ENCODE measurements at regions not wholly inside any gene's neighbourhood (a gene's known extent, or its start where the extent isn't known, plus 50 kb on each side); places are given as distances from the start of the nearest gene placed in this dataset.
"Not testable (repeated sequence)": the region's sequence is repeated elsewhere in the genome, so short reads cannot be mapped to it uniquely, and the experiment has no call there.

DNA sequence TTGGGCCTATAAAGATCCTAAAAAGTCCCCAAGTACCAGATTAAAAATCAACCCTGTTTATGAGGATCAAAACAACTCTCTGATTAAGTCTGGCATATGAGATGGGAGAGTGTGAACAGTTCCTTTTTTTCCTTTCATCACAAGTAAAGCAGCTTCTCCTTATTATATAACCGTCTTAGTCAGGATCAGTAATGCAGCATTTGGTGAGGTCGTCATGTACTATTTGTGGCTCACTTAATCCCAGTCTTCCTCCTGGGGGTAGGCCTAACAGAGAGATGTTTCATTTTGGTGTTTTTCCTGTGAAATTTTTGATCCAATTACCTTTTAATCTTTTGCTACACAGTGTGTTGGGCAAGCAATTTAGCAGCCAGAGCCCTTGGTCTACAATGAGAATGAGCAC is 333.1 kb upstream of the KCNMB2 start:
- TF ChIP-seq, protein P1, sequence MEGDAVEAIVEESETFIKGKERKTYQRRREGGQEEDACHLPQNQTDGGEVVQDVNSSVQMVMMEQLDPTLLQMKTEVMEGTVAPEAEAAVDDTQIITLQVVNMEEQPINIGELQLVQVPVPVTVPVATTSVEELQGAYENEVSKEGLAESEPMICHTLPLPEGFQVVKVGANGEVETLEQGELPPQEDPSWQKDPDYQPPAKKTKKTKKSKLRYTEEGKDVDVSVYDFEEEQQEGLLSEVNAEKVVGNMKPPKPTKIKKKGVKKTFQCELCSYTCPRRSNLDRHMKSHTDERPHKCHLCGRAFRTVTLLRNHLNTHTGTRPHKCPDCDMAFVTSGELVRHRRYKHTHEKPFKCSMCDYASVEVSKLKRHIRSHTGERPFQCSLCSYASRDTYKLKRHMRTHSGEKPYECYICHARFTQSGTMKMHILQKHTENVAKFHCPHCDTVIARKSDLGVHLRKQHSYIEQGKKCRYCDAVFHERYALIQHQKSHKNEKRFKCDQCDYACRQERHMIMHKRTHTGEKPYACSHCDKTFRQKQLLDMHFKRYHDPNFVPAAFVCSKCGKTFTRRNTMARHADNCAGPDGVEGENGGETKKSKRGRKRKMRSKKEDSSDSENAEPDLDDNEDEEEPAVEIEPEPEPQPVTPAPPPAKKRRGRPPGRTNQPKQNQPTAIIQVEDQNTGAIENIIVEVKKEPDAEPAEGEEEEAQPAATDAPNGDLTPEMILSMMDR (conservative IDR thresholded peaks at IDR 0.05; ENCODE audit: low read length): no peak
- no peak overlapping the region for H3K4me3 ChIP-seq (ENCODE audit: low read length)
- DNase-seq (ENCODE audit: low read depth): peak; percentile 52

DNA sequence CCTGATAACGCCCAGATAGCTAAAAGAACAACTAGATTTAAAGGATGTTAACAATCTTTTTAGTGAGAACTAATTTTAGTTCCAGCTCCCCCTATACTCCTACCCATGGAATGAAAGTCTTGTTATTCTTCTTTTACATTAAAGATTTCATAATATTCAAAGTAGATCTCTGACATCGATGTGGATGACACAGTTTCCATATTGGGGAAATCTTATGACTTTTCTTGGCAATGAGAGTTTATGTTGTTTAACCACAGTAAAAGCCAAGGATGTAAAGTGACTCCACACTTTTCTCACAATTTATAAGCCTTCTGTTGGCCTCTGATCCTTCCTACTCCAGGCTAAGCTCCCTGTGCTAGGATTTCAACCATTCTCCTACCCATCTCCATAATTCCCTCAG is 332.6 kb upstream of the KCNMB2 start:
- peak; percentile 22 for DNase-seq (ENCODE audit: low read depth)
- no peak overlapping the region for H3K4me3 ChIP-seq (ENCODE audit: low read length)
- TF ChIP-seq, protein P1 (conservative IDR thresholded peaks at IDR 0.05; ENCODE audit: low read length): 0 out of 2 replicates have a peak, but pooled peaks have one; percentile 1

DNA sequence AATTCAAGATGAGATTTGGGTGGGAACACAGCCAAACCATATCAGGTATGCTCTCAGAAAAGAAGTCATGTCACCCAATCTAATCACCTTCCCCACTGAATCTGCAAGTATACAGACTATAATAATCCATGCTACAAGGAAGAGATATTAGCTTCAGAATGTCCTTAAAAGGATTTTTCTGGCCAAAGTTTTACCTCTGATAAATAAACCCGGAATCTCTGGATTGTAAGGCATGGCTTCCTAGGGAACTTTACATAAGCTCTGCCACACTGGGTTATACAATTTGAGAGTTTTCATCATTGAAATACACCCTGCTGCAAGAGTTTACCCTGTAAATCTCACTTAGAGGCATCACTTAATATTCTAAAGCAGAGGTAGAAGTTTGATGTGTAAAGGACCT is 330.5 kb upstream of the KCNMB2 start:
- H3K4me3 ChIP-seq (ENCODE audit: low read length): no peak overlapping the region
- peak; percentile 80 for DNase-seq (ENCODE audit: low read depth)
- TF ChIP-seq, protein P1 (conservative IDR thresholded peaks at IDR 0.05; ENCODE audit: low read length): no peak

DNA sequence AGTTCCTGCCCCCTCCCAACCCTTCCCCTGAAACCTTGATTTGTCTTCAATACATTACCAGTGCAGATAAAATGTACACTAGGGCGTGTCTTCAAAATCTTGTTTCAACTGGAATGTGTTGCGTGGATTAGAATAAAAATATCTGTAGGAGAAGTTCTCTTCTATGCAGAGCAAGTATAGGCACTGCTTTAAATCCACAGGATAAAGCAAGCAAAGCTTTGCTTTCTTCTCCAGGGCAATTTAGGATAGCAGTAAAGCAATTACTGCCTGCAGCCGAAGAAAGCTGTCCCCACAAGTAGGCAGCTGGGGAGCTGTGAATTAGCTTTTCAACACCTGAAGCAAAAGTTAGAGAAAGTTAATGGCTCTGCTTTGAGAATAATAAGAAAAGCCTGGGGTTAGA is 329.7 kb upstream of the KCNMB2 start:
- H3K4me3 ChIP-seq (ENCODE audit: low read length): no peak overlapping the region
- DNase-seq (ENCODE audit: low read depth): no peak
- TF ChIP-seq, protein P1 (conservative IDR thresholded peaks at IDR 0.05; ENCODE audit: low read length): no peak

DNA sequence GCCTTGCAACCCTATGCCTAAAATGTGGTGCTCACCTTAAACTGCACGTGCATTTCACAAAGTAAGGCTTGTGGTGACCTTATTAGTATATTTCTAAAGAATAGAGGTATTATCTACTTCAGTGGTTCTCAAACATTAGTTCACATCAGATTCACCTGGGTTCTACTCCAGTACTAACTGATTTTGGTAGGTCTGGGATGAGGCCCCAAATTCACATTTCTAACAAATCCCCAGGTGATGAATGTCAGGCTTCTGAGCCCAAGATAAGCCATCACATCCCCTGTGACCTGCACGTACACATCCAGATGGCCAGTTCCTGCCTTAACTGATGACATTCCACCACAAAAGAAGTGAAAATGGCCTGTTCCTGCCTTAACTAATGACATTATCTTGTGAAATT is 329.1 kb upstream of the KCNMB2 start:
- not testable (repeated sequence) for H3K4me3 ChIP-seq (ENCODE audit: low read length); DNase-seq (ENCODE audit: low read depth)

DNA sequence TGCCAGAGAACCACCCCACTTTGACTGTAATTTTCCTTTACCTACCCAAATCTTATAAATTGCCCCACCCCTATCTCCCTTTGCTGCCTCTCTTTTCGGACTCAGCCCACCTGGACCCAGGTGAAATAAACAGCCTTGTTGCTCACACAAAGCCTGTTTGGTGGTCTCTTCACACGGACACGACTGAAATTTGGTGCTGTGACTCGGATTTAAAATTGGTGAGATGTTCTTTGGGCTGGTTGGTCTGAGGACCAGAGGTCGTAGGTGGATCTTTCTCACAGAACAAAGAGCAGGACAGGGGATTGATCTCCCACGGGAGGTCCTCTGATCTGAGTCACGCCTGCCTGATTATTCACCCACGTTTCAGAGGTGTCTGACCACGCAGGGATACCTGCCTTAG is 328.6 kb upstream of the KCNMB2 start:
- DNase-seq (ENCODE audit: low read depth); H3K4me3 ChIP-seq (ENCODE audit: low read length): not testable (repeated sequence)

DNA sequence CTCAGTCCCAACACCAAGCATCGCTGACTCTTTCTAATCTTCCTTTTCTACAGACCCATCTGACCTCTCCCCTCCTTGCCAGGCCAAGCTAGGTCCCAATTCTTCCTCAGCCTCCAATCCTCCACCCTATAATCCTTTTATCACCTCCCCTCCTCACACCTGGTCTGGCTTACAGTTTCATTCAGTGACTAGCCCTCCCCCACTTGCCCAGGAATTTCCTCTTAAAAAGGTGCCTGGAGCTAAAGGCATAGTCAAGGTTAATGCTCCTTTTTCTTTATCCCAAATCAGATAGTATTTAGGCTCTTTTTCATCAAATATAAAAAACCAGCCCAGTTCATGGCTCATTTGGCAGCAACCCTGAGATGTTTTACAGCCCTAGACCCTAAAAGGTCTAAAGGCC is 327.1 kb upstream of the KCNMB2 start:
- DNase-seq (ENCODE audit: low read depth); H3K4me3 ChIP-seq (ENCODE audit: low read length): not testable (repeated sequence)

DNA sequence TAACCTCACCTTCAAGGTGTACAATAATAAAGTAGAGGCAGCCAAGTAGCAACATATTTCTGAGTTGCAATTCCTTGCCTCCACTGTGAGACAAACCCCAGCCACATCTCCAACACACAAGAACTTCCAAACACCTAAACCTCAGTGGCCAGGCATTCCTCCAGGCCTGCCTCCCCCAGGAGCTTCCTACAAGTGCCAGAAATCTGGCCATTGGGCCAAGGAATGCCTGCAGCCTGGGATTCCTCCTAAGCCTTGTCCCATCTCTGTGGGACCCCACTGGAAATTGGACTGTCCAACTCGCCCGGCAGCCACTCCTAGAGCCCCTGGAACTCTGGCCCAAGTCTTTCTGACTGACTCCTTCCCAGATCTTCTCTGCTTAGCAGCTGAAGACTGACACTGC is 326.6 kb upstream of the KCNMB2 start:
- DNase-seq (ENCODE audit: low read depth); H3K4me3 ChIP-seq (ENCODE audit: low read length): not testable (repeated sequence)

DNA sequence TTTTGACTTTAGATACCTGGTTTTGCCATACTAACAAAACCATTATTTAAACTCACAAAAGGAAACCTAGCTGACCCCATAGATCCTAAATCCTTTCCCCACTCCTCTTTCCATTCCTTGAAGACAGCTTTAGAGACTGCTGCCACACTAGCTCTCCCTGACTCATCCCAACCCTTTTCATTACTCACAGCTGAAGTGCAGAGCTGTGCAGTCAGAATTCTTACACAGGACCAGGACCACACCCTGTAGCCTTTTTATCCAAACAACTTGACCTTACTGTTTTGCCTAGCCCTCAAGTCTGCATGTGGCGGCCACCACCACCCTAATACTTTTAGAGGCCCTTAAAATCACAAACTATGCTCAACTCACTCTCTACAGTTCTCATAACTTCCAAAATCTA is 325.1 kb upstream of the KCNMB2 start:
- H3K4me3 ChIP-seq (ENCODE audit: low read length): not testable (repeated sequence)
- peak; percentile 39 for DNase-seq (ENCODE audit: low read depth)

DNA sequence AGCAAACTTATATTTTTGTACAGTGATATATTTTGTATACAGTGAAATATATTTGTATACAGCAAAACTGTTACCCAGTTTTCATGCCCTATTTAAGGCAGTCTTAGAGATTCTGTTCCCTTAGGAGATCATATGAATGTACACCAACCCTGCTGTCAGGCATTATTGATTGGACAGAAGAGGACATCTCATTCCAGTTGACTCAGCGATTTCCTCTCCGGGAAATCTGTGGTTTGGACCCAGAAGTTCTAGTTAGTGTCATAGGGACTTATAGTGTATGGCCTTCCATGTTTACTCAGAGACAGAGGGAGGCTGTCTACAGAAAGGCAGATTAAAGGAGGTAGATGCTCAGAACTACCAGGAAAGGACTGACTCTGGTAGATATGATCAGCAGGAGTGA is 318.8 kb upstream of the KCNMB2 start:
- TF ChIP-seq, protein P1 (conservative IDR thresholded peaks at IDR 0.05; ENCODE audit: low read length): no peak
- no peak overlapping the region for H3K4me3 ChIP-seq (ENCODE audit: low read length)
- no peak for DNase-seq (ENCODE audit: low read depth)

Measured in AG10803 (cell line).